Superior temporal gyrus (tissue), 1 donor: ENCODE measurements at regions not wholly inside any gene's neighbourhood (a gene's known extent, or its start where the extent isn't known, plus 50 kb on each side); places are given as distances from the start of the nearest gene placed in this dataset.
"Not testable (repeated sequence)": the region's sequence is repeated elsewhere in the genome, so short reads cannot be mapped to it uniquely, and the experiment has no call there.

Experiments
- DNase-seq: peaks from one replicate; pipeline ENCODE4 v3.0.0-alpha.2; 2016; ENCODE audit errors: extremely low spot score

DNA sequence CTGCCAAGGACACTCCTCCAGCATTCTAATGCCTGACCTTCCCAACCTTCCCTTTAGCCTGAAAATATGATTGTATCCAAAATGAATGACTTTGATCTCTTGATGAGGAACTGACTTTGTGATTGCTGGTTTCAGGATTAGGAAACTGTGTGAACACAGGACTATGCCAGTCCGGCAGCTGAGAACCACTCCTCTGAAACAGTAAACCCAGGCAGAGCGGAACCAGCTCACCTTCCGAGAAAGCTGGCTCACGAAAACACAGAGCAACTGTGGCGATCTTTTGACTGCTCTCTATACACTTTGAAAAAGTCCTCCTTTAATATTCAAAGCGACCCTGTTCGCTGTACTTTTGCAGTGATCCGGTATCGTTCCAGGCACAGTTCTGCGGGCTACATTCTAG is 258.8 kb upstream of the IRS2 start:
- no peak for DNase-seq

DNA sequence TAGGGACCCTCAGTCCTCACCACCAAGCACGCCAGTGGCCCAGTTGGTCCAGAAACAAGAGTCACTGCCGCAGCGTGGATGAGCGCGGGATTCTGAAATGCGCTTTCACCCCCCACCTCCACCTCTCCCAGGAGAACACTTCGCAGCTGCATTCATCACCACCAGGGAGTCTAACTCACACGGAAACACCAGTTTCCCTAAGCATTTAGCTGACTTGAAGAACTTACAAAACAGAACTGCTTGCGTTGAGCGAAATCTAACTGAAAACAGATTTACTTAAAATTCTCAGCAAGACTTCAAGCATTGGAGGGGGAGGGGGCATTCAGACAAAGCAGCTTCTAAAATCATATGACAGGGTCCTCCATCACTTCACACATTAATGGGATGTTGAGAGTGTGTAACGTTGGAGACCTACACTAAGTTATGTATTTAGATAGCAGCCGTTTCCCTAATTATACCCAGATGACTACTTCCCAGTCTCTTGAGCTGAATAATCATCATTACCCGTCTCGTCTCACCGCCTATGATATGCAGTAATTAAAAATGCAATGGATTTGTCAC is 258.2 kb upstream of the IRS2 start:
- DNase-seq = no peak

DNA sequence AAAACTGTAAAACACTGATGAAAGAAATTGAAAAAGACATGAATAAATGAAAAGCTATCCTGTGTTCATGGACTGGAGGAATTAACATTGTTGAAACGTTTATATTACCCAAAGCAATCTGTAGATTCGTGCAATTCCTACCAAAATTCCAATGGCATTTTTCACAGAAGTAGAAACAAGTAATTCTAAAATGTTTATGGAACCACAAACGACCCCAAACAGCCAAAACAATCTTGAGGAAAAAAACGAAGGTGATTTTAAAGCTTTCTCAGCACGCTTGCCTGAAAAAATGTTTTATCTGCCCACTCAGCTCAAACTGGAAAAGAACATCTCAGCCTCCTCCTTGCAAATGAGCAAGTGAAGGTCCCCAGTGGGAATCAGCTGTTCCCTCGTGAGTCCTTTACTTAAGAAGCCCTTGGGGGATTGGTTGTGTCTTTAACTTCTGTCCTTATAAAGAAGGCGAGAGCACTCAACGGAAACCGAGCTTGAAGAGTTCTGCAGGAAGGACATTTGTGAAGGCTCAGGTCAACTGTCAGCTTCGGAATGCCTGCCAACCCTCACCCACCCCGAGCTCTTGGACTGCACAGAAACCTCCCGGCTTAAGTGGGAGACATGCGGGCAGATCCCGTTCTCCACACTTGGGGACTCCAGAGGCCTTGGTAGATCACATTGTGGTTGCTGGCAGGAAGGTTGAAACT is 256.0 kb upstream of the IRS2 start:
- no peak for DNase-seq

DNA sequence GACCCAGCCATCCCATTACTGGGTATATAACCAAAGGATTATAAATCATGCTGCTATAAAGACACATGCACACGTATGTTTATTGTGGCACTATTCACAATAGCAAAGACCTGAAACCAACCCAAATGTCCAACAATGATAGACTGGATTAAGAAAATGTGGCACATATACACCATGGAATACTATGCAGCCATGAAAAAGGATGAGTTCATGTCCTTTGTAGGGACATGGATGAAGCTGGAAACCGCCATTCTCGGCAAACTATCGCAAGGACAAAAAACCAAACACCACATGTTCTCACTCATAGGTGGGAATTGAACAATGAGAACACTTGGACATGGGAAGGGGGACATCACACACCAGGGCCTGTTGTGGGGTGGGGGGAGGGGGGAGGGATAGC is 255.3 kb upstream of the IRS2 start:
- not testable (repeated sequence) for DNase-seq

DNA sequence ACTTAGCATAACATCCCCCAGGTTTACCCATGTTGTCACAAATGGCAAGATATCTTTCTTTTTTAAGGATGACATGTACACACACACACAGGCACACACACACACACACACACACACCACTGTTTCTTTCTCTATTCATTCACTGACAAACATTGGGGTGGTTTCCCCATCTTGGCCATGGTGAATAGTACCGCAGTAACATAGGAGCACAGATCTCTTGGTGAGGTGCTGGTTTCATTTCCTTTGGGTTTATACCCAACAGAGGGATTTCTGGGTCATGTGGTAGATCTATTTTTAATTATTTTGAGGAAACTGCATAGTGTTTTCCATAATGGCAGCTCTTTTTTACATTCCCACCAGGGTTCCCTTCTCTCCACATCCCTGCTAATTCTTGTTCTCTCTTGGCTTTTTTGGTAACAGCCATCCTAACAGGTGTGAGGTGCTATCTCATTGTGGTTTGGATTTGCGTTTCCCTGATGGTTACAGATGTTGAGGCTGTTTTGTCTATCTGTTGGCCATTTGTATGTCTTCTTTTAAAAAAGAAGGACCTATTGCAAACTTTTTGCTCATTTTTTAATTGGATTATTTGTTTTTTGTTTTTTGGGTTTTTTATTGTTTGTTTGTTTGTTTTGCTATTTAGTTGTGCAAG is 251.7 kb upstream of the IRS2 start:
- no peak for DNase-seq

DNA sequence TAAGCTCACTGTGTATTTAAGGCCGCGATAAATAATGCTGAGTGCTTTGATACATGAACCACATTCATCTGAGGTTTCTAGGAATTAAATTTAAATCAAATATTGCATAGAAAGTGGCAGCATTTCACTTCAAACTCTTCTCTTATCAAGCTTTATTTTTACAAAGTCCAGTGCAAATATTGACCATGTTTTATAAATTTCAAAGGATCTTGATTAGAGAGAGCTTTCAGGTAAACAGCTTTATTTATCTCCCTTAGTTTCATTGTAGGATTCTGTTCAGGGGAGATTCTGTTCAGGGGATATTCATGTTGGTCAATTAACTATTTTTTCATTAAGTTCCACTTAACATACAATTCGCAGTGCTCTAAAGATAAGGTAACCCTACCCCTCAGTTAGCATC is 249.7 kb upstream of the IRS2 start:
- no peak for DNase-seq

DNA sequence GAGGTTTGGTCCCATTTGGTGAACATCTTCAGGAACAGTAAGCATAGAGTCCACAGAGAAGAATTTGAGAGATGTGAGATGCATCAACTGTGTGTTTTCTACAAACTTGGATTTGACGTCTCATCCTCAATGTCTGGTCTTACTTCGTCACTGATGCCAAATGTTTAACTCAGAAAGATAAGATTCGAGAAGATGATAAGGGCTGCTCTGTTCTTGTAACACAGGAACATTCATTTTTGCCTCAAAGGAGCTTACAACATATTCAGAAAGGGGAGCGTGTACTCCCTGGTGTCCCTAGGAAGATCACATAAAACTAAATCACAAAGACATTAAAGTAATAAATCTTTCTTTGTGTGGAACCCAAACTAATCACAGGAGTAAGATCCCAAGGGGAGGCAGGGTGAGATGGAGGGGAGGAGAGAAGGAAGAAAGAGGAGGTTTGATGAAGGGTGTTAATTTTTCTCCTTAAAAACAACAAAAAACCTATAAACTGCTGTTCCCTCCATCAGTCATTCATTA is 247.7 kb upstream of the IRS2 start:
- DNase-seq = no peak

DNA sequence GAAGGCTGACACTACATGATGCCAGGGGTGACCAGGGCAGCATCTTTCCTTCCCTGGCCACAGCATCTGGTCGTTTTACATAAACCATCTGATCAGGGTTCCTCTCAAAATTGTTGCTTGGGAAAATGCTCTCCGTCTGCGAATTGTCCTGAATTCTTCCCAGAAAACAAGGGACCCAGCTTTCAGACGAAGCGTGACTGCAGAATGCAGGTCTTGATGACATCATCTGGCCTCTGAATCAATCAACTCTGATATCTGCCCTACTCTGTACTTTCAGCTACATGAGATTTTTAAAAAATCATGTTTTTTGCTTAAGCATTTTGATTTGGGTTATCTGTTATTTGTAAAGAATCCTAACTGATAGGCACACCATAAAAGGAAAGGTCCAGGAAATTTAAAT is 246.6 kb upstream of the IRS2 start:
- DNase-seq = no peak

DNA sequence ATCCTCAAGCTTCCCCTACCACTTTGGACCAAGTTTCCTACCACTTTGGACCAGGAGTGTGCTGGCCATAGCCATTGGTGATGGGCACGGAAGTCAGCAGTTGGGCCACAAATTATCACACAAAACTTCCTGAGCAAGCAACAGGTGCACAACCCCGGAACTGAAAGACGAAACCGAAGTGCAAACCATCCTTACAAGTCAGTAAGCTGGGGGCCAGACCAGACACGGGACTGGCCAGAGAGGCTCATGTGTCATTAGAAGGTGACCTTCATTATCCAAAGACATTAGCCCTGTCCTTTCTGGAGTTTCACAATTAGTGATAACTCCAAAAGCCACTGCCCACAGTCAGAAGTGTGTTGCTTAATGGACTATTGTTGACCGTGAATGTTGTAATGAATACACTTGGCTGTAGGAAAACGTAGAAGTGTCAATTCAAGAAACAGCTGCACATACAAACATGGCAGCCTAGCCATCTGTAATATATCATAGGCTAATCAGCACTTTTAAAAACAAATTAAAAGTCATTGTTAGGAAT is 244.1 kb upstream of the IRS2 start:
- no peak for DNase-seq

DNA sequence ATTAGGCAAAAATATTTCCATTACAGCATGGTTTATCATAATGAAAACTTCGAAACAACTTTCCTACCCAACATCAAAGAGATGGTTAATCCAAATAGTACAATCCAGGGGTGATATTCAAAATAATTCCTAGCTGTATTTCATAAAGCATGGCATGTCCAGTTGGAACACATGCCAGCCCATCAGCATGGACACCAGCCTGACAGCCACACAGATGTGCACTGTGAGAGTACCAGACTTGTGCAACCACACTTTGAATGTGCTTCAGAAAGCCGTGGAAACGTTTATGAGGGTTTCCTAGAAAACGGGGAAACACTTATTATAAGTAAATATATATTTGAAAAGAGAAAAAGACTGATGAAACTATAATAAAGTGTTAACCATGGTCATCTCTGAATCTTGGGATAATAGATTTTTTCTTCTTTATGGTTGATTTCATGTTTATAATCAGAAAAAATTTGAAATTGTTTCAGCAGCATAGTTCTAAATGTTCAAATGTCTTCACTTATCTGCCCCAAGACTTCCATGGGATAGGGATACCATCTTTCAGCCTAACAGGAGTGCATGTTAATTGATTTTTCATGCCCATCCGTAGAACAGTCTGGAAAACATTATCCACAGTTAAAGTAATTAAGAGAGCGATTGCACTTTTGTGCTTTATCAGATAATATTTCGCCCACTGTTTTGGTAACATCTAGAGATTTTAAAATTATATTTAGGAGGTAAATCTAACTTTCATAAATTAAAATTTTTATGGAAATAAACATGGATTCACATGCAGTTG is 242.6 kb upstream of the IRS2 start:
- no peak for DNase-seq

DNA sequence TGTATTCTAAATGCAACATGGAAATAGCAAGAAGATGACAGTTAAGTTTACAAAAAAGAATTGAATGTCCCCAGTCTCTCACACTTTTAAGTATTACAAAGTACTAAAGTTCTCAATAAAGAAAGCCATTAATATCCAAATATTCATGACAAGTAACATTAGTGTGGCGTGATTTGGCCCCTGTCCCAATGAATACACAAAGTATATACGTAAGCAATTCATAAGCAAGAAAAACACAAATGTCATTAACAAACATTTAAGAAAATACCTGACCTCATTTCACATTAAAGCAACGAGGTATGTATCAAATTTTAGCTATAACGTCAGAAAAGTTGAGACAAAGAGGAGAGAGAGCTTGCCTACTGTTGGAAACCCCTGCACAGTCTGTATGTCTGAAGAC is 241.9 kb upstream of the IRS2 start:
- DNase-seq = no peak

DNA sequence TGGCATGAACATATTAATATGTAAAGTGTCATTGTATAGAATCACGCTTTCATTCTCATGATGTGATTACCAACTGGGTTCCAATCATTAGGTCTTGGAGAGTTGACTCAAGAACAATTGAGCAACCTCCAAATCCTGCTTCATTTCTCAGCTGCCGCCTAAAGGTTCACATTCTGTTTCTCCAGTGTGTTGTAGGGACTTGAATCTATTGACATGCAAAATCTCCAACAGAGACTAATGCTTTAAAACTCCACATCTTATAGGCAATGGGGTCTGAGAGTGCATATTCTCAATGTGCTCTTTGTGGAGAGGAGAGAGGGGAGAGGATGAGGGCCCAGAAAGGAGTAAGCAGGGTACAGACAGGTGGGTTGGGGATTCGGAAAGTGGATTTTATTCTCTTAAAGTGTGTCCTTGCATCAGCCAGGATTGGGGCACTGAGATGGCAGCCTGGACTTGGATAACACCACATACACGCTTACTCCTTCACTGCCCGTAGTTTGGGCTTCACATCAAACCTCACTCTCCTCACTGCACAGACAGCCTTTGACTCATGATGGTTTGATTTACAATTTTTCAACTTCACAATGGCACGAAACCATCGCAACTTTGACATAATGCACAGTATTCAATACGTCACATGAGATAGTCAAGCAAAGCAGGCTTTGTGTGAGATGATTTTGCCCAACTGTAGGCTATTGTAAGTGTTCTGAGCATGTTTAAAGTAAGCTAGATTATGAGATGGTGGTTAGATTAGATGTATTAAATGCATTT is 241.3 kb upstream of the IRS2 start:
- no peak for DNase-seq

DNA sequence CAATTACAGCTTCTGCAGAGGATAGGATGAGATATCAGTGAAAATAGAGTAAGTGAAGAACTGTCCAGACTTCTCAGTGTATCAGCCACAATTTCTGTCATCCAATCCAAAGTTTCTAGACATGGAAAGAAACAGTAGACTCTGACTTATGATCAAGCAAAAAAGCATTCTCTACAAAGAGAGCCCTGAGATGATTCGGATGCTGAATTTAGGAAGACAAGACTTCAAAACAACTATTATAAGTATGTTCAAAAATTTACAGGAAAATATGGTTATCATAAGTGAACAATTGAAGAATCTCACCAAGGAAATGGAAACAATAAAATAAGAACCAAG is 238.2 kb upstream of the IRS2 start:
- no peak for DNase-seq

DNA sequence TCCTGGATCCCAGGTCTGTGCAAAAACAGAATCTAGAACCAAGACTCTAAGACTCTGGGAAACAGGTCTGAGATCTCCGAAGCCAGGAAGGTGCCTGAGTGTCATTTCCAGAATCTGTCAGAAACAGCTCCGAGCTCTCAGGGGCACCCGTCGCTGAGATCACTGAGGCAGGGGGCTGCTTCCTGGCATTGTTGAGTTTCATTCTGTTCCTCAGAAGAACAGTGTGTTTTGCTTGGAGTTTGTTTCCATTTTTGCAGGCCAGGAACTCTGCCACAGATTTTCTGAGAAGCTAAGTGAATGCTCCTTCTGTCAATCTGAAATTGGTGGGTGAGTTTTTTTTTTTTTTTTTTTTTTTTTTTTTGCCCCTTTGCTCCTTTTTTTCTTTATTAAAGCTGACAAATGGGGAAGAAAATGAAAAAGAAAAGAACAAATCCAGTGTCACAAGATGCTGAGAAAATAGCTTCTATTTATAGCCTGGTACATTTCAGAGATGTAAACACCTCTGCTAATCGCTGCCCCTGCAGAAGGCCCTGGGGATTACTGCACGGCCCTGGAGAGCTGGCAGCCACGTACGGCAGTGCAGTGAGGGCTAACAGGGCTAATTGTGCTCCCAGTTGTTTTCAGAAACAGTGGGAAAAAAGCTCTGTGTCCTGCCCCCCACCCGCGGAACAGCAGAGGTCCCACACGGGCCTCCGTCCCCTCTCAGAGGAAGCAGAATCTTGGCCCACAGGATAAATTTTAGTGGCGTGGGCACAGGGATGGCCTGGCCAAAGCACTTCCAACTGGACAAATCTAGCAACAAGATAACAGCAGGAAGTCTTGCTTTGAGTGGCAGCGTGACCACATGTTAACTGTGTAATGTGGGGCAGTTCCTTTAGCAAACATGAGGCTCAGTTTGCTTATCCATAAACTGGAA is 237.6 kb upstream of the IRS2 start:
- DNase-seq = no peak

DNA sequence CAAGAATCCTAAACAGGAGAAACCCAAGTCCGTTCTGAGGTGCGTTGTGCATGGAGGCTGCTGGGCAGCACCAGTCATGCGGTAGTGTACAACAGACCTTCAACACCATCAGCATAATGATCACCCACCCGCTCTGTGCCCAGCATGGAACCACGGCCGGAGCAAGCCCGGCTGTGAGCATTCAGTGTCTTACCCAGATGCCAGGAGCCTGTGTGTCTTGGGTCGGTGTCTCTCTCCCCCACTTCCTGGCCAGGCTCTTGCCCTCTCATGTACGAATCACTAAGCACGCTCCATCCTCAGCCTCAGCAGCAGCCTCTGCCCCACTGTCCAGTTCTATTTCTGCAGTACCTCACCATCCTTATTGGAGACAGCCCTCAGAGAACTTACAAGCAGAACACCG is 231.6 kb upstream of the IRS2 start:
- DNase-seq = no peak

DNA sequence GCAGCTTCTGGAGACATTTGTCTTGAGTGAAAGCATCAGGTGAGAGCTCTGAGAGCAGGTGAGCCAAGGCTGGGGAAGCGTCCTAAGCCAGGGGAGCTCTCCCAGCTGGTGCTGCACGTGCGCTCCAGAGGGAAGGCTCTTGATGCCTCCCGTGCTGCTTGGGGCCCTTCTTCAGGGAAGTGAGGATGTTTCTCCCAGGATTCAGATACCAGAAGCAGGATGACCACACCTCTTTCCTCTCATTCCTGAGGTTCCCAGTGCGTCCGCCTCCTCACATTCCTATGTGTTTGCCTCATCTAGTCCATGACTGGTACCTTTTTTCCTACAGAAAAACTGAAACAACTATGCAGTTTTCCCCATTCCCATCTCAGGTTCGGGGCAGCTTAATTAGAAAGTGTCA is 231.0 kb upstream of the IRS2 start:
- DNase-seq = no peak

DNA sequence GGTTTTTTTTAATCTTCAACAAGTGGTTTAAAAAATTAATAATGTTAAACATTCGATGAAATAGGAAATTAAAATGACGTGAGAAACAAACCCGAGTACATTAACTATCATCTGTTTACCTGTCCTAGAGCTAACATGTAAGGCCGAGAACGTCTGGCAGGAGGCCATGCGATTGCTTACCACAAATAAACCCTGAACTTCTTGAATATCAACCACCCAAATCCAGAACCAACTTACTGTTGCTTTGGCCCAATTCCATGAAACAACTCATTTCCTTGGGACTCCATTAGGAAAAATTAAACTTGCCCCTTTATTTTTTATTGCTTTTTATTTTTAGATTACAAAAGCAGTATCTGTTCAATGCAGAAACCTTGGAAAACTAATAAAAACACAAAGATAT is 228.9 kb upstream of the IRS2 start:
- no peak for DNase-seq

DNA sequence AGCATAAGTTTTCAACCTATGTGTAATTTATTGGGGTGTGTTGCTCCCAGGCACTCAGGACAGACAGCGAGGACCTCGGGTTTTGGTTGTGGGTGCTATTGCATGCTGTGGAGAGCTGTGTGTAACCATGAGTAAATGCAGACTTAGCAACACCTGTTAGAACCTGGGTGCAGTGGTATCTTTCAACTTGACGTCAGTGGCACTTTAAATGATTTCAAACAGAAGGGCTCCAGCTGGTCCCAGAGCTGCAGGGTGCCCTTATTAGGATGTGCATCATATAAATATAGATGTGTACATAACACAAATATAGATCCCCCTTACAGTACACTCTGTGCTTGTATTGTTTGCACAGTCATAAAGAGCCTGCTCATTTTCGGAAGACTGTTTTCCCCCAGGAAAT is 228.3 kb upstream of the IRS2 start:
- DNase-seq = no peak

DNA sequence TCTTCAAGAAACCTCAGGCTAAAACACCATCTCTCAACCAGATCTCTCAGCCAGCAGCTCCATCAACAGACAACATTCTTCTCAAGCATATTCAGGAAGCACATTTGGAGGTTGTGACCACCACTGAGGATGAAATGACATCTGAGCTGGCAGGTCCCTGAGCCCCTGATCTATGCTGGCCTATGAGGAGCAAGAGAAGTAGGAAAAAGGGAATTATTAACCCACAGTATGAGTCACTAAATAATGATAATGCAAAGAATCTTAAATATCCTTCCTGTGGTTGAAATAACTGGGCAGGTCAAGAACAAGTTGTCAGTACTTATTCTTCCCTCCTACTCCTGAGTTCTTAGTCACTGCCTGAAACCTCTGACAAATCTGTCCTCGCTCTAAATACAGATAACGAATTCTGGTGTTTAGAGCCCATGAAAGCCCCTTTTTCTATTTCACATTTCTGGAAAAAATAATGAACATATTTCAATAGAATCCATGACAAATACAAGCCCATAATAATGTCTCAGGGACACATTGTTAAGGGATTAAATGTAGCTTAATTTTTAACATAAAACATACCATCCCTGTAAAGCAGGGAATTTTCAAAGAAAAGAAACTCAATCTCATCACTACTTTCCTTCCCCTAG is 225.8 kb upstream of the IRS2 start:
- no peak for DNase-seq
